ENCODE measurements at regions not wholly inside any gene's neighbourhood (a gene's known extent, or its start where the extent isn't known, plus 50 kb on each side); places are given as distances from the start of the nearest gene placed in this dataset.

- Histone ChIP-seq H3K27me3 (replicated peaks) (no peaks in the 10 kb centered on the region), H3K4me3 (ENCODE audit: low read depth, low read length) (no peak overlapping the region), H3K36me3 (replicated peaks) (no peaks in the 10 kb centered on the region), H3K27ac (no peak overlapping the region)
- in situ Hi-C loops (cut with HindIII; ENCODE audit: low pct_ligation_motif_present, low sequenced_read_pairs), result no loop called here
- no peak for TF ChIP-seq CTCF (IDR thresholded peaks at IDR 0.05; ENCODE audit: low read depth, low read length, missing control alignments)
- no peak for DNase-seq
Measured at GRCh38 chr6:120248451-120248850, 898.9 kb upstream of the MAN1A1 start.

- no peak overlapping the region for H3K27ac ChIP-seq
- no peak for DNase-seq
- TF ChIP-seq CTCF (IDR thresholded peaks at IDR 0.05; ENCODE audit: low read depth, low read length, missing control alignments), result no peak
- in situ Hi-C loops (cut with HindIII; ENCODE audit: low pct_ligation_motif_present, low sequenced_read_pairs), result no loop called here
- H3K36me3 ChIP-seq (replicated peaks), result no peaks in the 10 kb centered on the region
- no peak overlapping the region for H3K4me3 ChIP-seq (ENCODE audit: low read depth, low read length)
- H3K27me3 ChIP-seq (replicated peaks), result no peaks in the 10 kb centered on the region
Measured at GRCh38 chr6:120237221-120237620, 887.7 kb upstream of the MAN1A1 start.

GRCh38 chr6:120230008-120230407 is 880.4 kb upstream of the MAN1A1 start:
- no peak for TF ChIP-seq CTCF (IDR thresholded peaks at IDR 0.05; ENCODE audit: low read depth, low read length, missing control alignments)
- Histone ChIP-seq H3K4me3 (ENCODE audit: low read depth, low read length) (no peak overlapping the region), H3K36me3 (replicated peaks) (no peaks in the 10 kb centered on the region), H3K27ac (no peak overlapping the region), H3K27me3 (replicated peaks) (no peaks in the 10 kb centered on the region)
- in situ Hi-C loops (cut with HindIII; ENCODE audit: low pct_ligation_motif_present, low sequenced_read_pairs), result no loop called here
- no peak for DNase-seq

- no peak overlapping the region for H3K27ac ChIP-seq
- H3K27me3 ChIP-seq (replicated peaks), result no peaks in the 10 kb centered on the region
- H3K4me3 ChIP-seq (ENCODE audit: low read depth, low read length), result no peak overlapping the region
- no peaks in the 10 kb centered on the region for H3K36me3 ChIP-seq (replicated peaks)
- in situ Hi-C loops (cut with HindIII; ENCODE audit: low pct_ligation_motif_present, low sequenced_read_pairs), result no loop called here
- no peak for TF ChIP-seq CTCF (IDR thresholded peaks at IDR 0.05; ENCODE audit: low read depth, low read length, missing control alignments)
- no peak for DNase-seq
Measured at GRCh38 chr6:120228297-120228696, 878.7 kb upstream of the MAN1A1 start.

- Histone ChIP-seq H3K27me3 (replicated peaks) (no peaks in the 10 kb centered on the region), H3K4me3 (ENCODE audit: low read depth, low read length) (no peak overlapping the region), H3K27ac (no peak overlapping the region), H3K36me3 (replicated peaks) (no peaks in the 10 kb centered on the region)
- no peak for DNase-seq
- no peak for TF ChIP-seq CTCF (IDR thresholded peaks at IDR 0.05; ENCODE audit: low read depth, low read length, missing control alignments)
- in situ Hi-C loops (cut with HindIII; ENCODE audit: low pct_ligation_motif_present, low sequenced_read_pairs), result no loop called here
Measured at GRCh38 chr6:120219339-120219738, 869.8 kb upstream of the MAN1A1 start.

- Histone ChIP-seq H3K27ac (no peak overlapping the region), H3K4me3 (ENCODE audit: low read depth, low read length) (no peak overlapping the region), H3K27me3 (replicated peaks) (no peaks in the 10 kb centered on the region), H3K36me3 (replicated peaks) (no peaks in the 10 kb centered on the region)
- in situ Hi-C loops (cut with HindIII; ENCODE audit: low pct_ligation_motif_present, low sequenced_read_pairs), result no loop called here
- no peak for TF ChIP-seq CTCF (IDR thresholded peaks at IDR 0.05; ENCODE audit: low read depth, low read length, missing control alignments)
- no peak for DNase-seq
Measured at GRCh38 chr6:120214088-120214499, 864.5 kb upstream of the MAN1A1 start.

Data from brain microvascular endothelial cell (primary cell).